HG02571 (cell line): ENCODE measurements at regions not wholly inside any gene's neighbourhood (a gene's known extent, or its start where the extent isn't known, plus 50 kb on each side); places are given as distances from the start of the nearest gene placed in this dataset.

Experiments
- ATAC-seq: cut with Tn5 transposase; IDR thresholded peaks from one replicate; pipeline ENCODE4 v1.9.1; 2021; ENCODE audit warnings: mild to moderate bottlenecking, moderate library complexity; ENCODE audit not compliant: unreplicated experiment

DNA sequence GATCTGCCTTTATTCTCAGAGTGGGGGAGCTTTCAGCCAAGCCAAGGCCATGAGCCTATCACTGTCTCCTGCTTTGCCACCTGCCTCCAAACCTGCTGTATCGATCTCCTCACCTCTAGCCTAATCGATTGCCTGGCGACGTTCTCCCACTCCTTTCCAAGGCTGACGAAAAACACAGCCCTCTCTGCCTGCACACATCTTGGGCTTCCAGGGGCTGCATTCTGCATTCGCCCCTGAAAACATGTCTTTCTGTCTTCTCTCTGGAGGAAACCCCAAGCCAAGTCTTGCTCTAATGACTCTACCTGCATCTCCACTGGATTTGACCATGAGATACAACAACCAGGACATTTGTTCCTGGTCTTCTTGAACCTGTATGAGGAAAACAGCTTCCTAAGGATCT lies 540.7 kb downstream of the BCL11B start:
- ATAC-seq: no peak

- ATAC-seq: no peak
Observed at GRCh38 chr14:98731701-98732100, 540.3 kb downstream of the BCL11B start.

- no peak for ATAC-seq
Observed at GRCh38 chr14:98733536-98733935, 538.5 kb downstream of the BCL11B start.

DNA sequence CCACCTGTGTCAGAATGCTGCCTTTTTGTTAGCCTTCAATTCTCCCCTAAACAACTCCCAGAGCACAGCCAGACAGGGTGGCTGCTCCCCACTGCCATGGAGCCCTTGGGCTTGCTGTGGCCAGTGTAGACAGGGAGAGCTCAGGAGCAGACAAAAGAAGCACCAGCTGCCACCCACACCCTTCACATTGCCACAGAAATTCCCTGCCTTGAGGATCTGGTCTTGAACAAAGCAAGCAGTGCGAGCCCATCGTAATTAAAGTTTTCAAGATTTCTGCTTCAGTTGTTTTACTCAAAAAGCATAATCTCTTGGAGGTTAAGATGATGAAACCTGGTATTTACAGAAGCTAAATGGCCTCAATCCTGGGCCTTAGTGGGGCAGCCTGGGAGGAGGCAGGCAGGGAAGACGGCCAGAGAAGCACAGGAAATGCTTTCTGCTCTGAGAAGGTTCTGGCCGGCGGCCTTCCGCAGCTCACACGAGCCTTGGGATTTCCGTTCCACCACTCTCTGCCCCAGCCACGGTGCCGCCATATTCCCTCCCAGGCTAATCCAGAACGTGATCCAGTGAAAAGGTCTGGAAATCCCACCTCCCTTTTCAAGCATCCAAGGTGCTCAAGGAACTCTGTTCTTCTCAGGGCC lies 535.2 kb downstream of the BCL11B start:
- no peak for ATAC-seq

DNA sequence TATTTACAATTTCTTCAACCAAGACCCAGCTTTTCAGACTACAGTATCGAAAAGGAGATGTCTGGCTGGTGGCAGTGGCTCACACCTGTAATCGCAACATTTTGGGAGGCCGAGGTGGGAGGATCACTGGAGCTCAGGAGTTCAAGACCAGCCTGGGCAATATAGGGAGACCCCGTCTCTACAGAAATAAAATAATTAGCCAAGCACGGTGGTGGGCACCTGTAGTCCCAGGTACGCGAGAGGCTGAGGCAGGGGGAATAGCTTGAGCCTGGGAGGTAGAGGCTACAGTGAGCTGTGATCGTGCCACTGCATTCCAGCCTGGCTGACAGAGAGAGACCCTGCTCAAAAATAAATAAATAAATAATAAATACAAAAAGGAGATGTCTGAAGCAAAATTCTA lies 530.5 kb downstream of the BCL11B start:
- no peak for ATAC-seq

- no peak for ATAC-seq
Observed at GRCh38 chr14:98742001-98742400, 530.0 kb downstream of the BCL11B start.

- no peak for ATAC-seq
Observed at GRCh38 chr14:98743536-98743935, 528.5 kb downstream of the BCL11B start.

GRCh38 chr14:98748966-98749365 lies 523.0 kb downstream of the BCL11B start:
- ATAC-seq: no peak

- no peak for ATAC-seq
Observed at GRCh38 chr14:98751110-98751509, 520.9 kb downstream of the BCL11B start.

DNA sequence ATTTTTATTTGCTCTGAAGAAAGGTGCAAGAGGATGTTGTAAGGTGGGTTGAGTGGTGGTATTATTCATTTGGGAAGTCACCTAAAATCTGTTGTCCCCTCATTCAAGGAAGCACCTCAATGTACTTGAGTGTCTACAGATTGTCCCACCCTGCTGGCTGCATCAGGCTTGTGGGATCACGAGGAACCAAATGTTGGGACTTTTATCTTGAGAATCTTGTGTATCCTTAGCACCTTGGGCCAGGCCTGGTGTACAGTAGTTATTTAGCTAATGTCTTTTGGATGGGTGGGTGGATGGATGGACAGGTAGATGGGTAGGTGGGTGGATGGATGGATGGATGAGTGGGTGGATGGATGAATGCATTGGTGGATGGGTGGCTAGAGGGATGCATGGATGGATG lies 519.3 kb downstream of the BCL11B start:
- no peak for ATAC-seq

- ATAC-seq: no peak
Observed at GRCh38 chr14:98754343-98755020, 517.5 kb downstream of the BCL11B start.

DNA sequence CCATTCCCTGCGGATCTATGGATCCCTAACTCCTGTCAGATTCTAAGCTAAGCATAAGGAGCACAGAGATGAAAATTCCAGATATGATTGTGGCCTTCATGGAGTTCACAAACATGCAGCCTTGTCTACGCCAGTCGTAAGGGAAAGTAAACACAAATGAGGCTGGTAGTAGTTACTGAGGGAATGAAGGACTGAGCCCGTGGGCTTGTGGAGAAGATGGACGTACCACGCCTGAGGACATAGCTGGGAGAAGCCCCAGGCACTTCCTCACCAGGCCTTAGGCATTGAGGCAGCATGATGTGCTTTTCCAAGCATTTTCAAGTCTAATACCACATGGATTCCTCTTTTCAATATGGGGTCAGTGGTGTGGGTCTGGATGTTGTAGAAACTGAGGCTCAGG lies 515.2 kb downstream of the BCL11B start:
- ATAC-seq: no peak

DNA sequence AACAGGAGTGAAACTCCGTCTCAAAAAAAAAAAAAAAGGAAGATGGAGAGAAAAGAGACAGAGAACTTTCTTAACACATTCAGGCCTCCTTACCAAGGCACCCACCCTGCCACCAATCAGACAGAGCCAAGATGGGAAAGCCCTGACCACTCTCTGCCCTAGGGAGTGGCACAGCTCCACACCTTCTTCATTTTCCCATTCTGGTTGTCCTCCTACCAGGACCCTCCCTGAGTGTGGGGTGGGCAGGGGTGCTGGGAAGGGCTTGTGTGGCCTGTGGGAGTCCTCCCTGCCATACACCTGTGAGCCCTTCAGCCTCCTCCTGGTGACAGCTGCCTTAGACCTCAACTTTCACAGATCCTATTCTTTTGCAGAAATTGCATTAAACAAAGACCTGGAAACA lies 513.6 kb downstream of the BCL11B start:
- no peak for ATAC-seq

DNA sequence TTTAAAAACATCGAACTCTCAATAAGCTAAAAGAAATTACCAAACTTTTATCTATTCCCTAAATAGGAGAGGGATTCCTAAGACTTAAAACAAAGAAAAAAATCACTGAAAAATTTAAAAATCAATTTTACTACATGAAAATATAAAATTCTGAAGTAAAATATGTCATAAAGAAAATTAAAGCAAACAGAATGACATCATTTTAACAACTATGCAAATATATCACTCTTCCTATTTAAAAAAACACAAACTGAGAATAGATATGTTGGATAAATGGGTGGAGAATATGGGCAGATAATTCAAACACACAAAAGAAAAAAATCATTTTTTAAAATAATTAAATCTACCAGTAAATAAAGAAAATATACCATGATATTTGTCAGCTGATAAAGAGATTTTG lies 510.0 kb downstream of the BCL11B start:
- ATAC-seq: no peak

- ATAC-seq: no peak
Observed at GRCh38 chr14:98766818-98767217, 505.2 kb downstream of the BCL11B start.

DNA sequence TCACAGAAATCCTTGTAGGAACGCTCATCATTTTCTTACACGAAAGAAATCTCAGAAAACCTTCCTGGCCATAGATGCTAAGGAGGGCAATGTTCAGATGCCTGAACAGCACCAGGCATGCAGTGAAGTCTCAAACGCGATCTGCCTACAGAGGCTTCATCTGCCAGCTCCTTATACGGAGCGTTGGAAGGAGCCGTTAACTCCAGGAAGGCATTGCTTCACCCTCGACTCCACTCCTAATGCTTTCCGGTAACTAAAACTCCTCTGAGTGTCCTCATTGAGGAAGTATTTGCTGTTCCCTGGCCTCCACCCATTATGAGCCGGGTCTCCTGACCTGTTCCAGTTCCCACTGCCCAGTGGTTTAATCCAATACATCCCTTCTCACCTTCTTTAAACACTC lies 502.7 kb downstream of the BCL11B start:
- no peak for ATAC-seq

GRCh38 chr14:98770151-98770550 lies 501.8 kb downstream of the BCL11B start:
- ATAC-seq: no peak

DNA sequence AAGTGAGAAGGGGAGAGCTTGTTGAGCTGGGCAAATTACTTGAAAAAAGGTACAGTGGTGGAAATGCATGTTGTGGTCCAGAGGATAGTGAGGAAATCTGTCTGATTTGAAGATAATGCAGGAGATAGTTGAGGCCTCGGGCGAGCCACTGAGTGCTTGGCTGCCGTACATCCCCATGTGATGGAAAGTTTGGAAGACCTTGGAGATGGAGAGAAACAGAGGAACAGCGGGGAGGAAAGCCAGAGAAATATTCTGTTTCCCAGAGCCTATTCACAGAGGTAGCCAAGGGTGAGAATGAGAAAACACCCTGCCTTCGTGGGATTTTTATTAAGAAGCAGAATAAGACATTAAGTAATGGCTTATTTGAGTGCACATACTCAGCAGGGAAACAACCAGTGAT lies 498.2 kb downstream of the BCL11B start:
- no peak for ATAC-seq

DNA sequence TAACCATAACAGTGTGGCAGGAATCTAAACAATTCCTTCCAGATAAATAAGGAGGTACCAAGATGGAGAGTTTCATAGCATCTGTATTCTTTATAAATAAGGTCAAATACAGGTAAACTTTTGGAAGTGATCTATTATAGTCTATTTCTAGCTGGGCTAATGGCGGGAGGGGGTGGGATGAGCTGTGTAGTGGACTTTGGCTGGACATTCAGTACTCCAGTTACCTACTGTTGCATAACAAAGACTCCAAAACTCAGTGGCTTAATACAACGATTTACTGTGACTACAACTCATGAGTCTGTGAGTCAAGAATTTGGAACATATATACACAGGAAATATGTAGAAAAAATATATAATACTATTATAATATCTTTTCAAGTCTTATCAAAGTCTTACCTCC lies 496.1 kb downstream of the BCL11B start:
- no peak for ATAC-seq

- ATAC-seq: no peak
Observed at GRCh38 chr14:98782062-98782461, 489.9 kb downstream of the BCL11B start.

- ATAC-seq: no peak
Observed at GRCh38 chr14:98785578-98785977, 486.4 kb downstream of the BCL11B start.

- no peak for ATAC-seq
Observed at GRCh38 chr14:98786456-98786855, 485.5 kb downstream of the BCL11B start.

- ATAC-seq: no peak
Observed at GRCh38 chr14:98791661-98792060, 480.3 kb downstream of the BCL11B start.
